Uterus (tissue), 2 donors: ENCODE measurements at regions not wholly inside any gene's neighbourhood (a gene's known extent, or its start where the extent isn't known, plus 50 kb on each side); places are given as distances from the start of the nearest gene placed in this dataset.

Source experiments
- CTCF ChIP-seq, 4 experiments: fragments of 200-600 bp in 2 of 4; fragments of 450-650 bp in 2 of 4; sonication (generic) in 2 of 4; IDR thresholded peaks; one replicate each; pipeline ENCODE4 v1.5.1; 2016 to 2019; ENCODE audit warnings: antibody characterized with exemption in 4 of 4, mild to moderate bottlenecking in 2 of 4, moderate library complexity in 1 of 4
- POLR2A ChIP-seq, 2 donors: fragments of 450-650 bp; IDR thresholded peaks; one replicate each; pipeline ENCODE4 v1.6.1; 2016; ENCODE audit warnings: antibody characterized with exemption in 2 of 2, mild to moderate bottlenecking in 1 of 2, moderate library complexity in 1 of 2

GRCh38 chr11:23100726-23101125 is 240.5 kb upstream of the CCDC179 start:
- TF ChIP-seq CTCF (IDR thresholded peaks at IDR 0.05) (no peak), POLR2A (IDR thresholded peaks at IDR 0.05) (no peak)
